ENCODE measurements at regions not wholly inside any gene's neighbourhood (a gene's known extent, or its start where the extent isn't known, plus 50 kb on each side); places are given as distances from the start of the nearest gene placed in this dataset.

DNA sequence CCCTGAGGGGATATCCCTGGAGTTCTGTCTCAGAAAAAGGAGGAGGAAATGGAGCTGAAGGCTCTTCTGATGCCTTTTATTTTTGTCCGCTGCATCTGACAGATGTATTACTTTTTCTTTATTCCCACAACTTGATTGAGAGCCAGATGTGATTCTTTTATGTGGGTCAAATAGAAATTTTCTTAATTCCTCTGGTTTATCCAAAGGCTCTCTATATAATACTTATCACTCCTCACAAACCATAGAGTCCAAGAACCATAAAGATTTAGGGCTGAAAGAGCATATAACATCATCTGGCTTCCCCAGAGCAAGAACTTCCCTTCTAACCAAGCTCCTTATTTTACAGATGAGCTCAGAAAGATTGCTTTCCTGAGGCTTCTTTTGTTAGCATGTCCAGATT lies 756.7 kb upstream of the FAM241A start:
- Histone ChIP-seq H4K5ac (ENCODE audit: low read depth, low read length) (no peak overlapping the region), H3K23ac (ENCODE audit: low read depth, low read length) (no peak overlapping the region), H3K79me1 (ENCODE audit: low read depth in 1 of 2, low read length in 2 of 2) (no peaks in the 10 kb centered on the region), H3K4me1 (ENCODE audit: control insufficient read depth, insufficient read depth, low read length) (no peaks in the 10 kb centered on the region), H2AFZ (replicated peaks; ENCODE audit: low read length, poor library complexity) (no peak overlapping the region), H3K27me3 (ENCODE audit: control insufficient read depth, insufficient read depth, low read length) (no peaks in the 10 kb centered on the region), H3K4me3 (ENCODE audit: insufficient read depth, low read depth, low read length) (no peak overlapping the region), H4K8ac (ENCODE audit: low read depth in 2 of 2, low read length in 2 of 2) (no peak overlapping the region), H2BK120ac (ENCODE audit: low read depth, low read length) (no peak overlapping the region), H3K56ac (ENCODE audit: extremely low read depth, insufficient read depth, low read length) (no peak overlapping the region), H2BK5ac (ENCODE audit: low read depth, low read length, poor library complexity, severe bottlenecking) (no peak overlapping the region), H3K36me3 (ENCODE audit: control insufficient read depth, insufficient read depth, low read length) (no peaks in the 10 kb centered on the region), H3K4ac (ENCODE audit: low read depth, low read length) (no peak overlapping the region), H3K18ac (ENCODE audit: low read depth, low read length) (no peak overlapping the region), H2AK5ac (ENCODE audit: low read depth, low read length) (no peak overlapping the region), H2BK20ac (ENCODE audit: low read depth, low read length) (no peak overlapping the region), H4K20me1 (ENCODE audit: insufficient read depth, low read length) (no peaks in the 10 kb centered on the region), H2AK9ac (replicated peaks; ENCODE audit: low read depth, low read length, poor library complexity) (no peak overlapping the region), H4K91ac (ENCODE audit: insufficient read depth, low read depth, low read length) (no peak overlapping the region), H3K9ac (ENCODE audit: low read depth, low read length) (no peak overlapping the region), H3K14ac (replicated peaks; ENCODE audit: low read depth, low read length) (no peak overlapping the region), H3K4me2 (ENCODE audit: low read depth, low read length) (no peak overlapping the region), H2BK15ac (ENCODE audit: low read depth, low read length) (no peak overlapping the region), H3K27ac (ENCODE audit: insufficient read depth, low read length) (no peak overlapping the region), H3K9me3 (ENCODE audit: control insufficient read depth, insufficient read depth, low read length) (0 out of 2 replicates have a peak, but pooled peaks cover 2% of the 10 kb centered on the region), H3K9me1 (ENCODE audit: insufficient read depth, low read length) (no peaks in the 10 kb centered on the region)
- in situ Hi-C loops (cut with MboI; ENCODE audit: low sequenced_read_pairs) (no loop called here), intact Hi-C loops (cut with micrococcal nuclease) (no loop called here), dilution Hi-C loops (cut with HindIII; ENCODE audit: low sequenced_read_pairs, unreplicated experiment) (no loop called here)
- no peak for DNase-seq
- TF ChIP-seq RCOR1 (IDR thresholded peaks at IDR 0.05; ENCODE audit: insufficient replicate concordance, low read length): no peak
- TF ChIP-seq RAD21 (IDR thresholded peaks at IDR 0.05; ENCODE audit: low read length): no peak
- no peak for TF ChIP-seq POLR2A (IDR thresholded peaks at IDR 0.05; ENCODE audit: low read depth, low read length)
- TF ChIP-seq RFX5 (IDR thresholded peaks at IDR 0.05; ENCODE audit: low read depth, low read length): no peak
- no peak for TF ChIP-seq CEBPB (IDR thresholded peaks at IDR 0.05; ENCODE audit: low read depth, low read length)
- no peak for TF ChIP-seq CHD1 (IDR thresholded peaks at IDR 0.05; ENCODE audit: low read depth, low read length)
- TF ChIP-seq NFE2L2 (IDR thresholded peaks at IDR 0.05; ENCODE audit: low read depth, low read length): no peak
- TF ChIP-seq MAZ (IDR thresholded peaks at IDR 0.05; ENCODE audit: borderline replicate concordance, low read depth, low read length): no peak
- TF ChIP-seq MAFK (IDR thresholded peaks at IDR 0.05; ENCODE audit: low read depth, low read length): no peak
- TF ChIP-seq MXI1 (IDR thresholded peaks at IDR 0.05; ENCODE audit: borderline replicate concordance, low read depth, low read length): no peak
- TF ChIP-seq, protein P1, sequence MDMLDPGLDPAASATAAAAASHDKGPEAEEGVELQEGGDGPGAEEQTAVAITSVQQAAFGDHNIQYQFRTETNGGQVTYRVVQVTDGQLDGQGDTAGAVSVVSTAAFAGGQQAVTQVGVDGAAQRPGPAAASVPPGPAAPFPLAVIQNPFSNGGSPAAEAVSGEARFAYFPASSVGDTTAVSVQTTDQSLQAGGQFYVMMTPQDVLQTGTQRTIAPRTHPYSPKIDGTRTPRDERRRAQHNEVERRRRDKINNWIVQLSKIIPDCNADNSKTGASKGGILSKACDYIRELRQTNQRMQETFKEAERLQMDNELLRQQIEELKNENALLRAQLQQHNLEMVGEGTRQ (IDR thresholded peaks at IDR 0.05; ENCODE audit: low read depth, low read length): no peak
- no peak for TF ChIP-seq SMC3 (IDR thresholded peaks at IDR 0.05; ENCODE audit: low read depth, low read length)
- TF ChIP-seq, protein P2, sequence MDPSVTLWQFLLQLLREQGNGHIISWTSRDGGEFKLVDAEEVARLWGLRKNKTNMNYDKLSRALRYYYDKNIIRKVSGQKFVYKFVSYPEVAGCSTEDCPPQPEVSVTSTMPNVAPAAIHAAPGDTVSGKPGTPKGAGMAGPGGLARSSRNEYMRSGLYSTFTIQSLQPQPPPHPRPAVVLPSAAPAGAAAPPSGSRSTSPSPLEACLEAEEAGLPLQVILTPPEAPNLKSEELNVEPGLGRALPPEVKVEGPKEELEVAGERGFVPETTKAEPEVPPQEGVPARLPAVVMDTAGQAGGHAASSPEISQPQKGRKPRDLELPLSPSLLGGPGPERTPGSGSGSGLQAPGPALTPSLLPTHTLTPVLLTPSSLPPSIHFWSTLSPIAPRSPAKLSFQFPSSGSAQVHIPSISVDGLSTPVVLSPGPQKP (IDR thresholded peaks at IDR 0.05; ENCODE audit: borderline replicate concordance, low read depth, low read length): no peak
- TF ChIP-seq, protein P3, sequence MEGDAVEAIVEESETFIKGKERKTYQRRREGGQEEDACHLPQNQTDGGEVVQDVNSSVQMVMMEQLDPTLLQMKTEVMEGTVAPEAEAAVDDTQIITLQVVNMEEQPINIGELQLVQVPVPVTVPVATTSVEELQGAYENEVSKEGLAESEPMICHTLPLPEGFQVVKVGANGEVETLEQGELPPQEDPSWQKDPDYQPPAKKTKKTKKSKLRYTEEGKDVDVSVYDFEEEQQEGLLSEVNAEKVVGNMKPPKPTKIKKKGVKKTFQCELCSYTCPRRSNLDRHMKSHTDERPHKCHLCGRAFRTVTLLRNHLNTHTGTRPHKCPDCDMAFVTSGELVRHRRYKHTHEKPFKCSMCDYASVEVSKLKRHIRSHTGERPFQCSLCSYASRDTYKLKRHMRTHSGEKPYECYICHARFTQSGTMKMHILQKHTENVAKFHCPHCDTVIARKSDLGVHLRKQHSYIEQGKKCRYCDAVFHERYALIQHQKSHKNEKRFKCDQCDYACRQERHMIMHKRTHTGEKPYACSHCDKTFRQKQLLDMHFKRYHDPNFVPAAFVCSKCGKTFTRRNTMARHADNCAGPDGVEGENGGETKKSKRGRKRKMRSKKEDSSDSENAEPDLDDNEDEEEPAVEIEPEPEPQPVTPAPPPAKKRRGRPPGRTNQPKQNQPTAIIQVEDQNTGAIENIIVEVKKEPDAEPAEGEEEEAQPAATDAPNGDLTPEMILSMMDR (conservative IDR thresholded peaks at IDR 0.05; ENCODE audit: low read depth, low read length): no peak
- TF ChIP-seq FOS (IDR thresholded peaks at IDR 0.05; ENCODE audit: low read depth, low read length): no peak
- no peak for TF ChIP-seq BHLHE40 (IDR thresholded peaks at IDR 0.05; ENCODE audit: low read depth, low read length)
- ChIA-PET CTCF (no interaction called here), POLR2A (ENCODE audit: unreplicated experiment) (no interaction called here)
- WGBS, 2 experiments (ENCODE audit: extremely low coverage in 2 of 2, insufficient read length in 1 of 2): no CpG with 5 or more reads among the region's 1 CpG
- ATAC-seq (ENCODE audit: low read depth): no peak
- BruUV-seq (replicated peaks): no TSS peak

Measured in IMR-90 (cell line).